ENCODE measurements at regions not wholly inside any gene's neighbourhood (a gene's known extent, or its start where the extent isn't known, plus 50 kb on each side); places are given as distances from the start of the nearest gene placed in this dataset.

GRCh38 chr6:82679232-82679631 is 315.6 kb downstream of the TPBG start:
- DNase-seq = no peak
- H3K27me3 ChIP-seq = no peaks in the 10 kb centered on the region
- peaks cover 0 to 4% (median 0%) of the 10 kb centered on the region in 4 donors for H3K4me1 ChIP-seq
- TF ChIP-seq EP300 (IDR thresholded peaks at IDR 0.05) (no peak), POLR2A (IDR thresholded peaks at IDR 0.05) (no peak), POLR2AphosphoS5 (IDR thresholded peaks at IDR 0.05) (no peak), CTCF (IDR thresholded peaks at IDR 0.05) (no peak)
- H3K4me3 ChIP-seq = no peak overlapping the region
- peaks cover 0 to 21% (median 8%) of the 10 kb centered on the region in 4 donors for H3K9me3 ChIP-seq
- H3K36me3 ChIP-seq = no peaks in the 10 kb centered on the region
- H3K27ac ChIP-seq = no peak overlapping the region
- 88 to 97% (median 94%) methylated on average over 2 of the region's 2 CpGs for WGBS, 5 donors
- intact Hi-C loops (cut with DNase I; ENCODE audit: low total_unique reads) = no loop called here

DNA sequence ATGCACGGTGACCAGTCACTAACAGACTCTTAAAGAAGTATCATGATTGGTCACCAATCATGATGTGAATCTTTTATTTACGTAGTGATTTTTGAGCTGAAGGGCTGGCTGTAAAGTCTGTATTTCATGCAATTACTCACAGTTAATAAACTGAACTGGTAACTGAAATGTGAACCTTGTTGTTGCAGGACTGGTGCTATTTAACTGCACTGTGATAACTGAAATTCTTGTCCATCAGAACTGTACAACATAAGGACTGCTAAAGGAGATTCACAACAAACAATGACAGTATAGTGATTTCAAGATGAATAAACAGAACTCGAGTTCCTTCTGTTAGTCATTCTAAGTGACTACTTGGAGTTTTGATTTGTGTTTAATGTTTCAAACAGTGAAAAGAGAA is 316.6 kb downstream of the TPBG start:
- Histone ChIP-seq H3K4me3 (no peak overlapping the region), H3K4me1 (peaks cover 0 to 4% (median 0%) of the 10 kb centered on the region in 4 donors), H3K9me3 (peaks cover 0 to 21% (median 8%) of the 10 kb centered on the region in 4 donors), H3K36me3 (no peaks in the 10 kb centered on the region), H3K27ac (no peak overlapping the region), H3K27me3 (no peaks in the 10 kb centered on the region)
- WGBS, 5 donors = 68 to 79% (median 71%) methylated on average over 3 of the region's 3 CpGs
- intact Hi-C loops (cut with DNase I; ENCODE audit: low total_unique reads) = no loop called here
- TF ChIP-seq POLR2AphosphoS5 (IDR thresholded peaks at IDR 0.05) (no peak), EP300 (IDR thresholded peaks at IDR 0.05) (no peak), CTCF (IDR thresholded peaks at IDR 0.05) (no peak), POLR2A (IDR thresholded peaks at IDR 0.05) (no peak)
- no peak for DNase-seq

DNA sequence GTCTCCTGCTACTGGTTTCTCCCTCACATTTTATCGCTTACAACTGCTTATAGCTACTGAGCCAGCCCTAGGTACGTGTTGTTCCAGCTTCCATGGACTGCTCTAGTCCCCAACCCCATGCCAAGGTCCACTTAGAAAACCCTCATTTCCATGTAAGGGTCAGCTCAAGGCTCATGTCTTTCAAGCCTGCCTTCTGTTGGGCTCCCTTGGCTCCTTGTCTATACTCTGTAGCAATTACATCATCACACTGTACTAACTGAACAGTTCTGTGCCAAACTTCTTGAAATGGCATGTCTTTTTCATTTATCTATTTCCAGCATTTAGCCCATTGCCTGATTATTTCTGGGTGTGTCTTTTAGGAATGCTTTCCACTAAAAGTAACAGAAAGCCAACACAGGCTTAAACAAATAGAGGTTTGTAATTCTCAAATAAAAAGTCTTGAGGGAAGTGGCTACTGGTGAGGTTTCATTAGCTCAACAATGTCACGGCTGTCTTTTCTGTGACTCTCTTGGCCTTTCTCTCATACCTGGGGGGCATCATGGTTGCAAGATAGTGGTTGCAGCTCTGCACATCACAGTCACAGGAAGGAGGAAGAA is 317.6 kb downstream of the TPBG start:
- Histone ChIP-seq H3K9me3 (peaks cover 0 to 15% (median 5%) of the 10 kb centered on the region in 4 donors), H3K36me3 (no peaks in the 10 kb centered on the region), H3K4me1 (peaks cover 0 to 4% (median 0%) of the 10 kb centered on the region in 4 donors), H3K4me3 (no peak overlapping the region), H3K27me3 (no peaks in the 10 kb centered on the region), H3K27ac (no peak overlapping the region)
- WGBS, 5 donors = 31 to 57% (median 47%) methylated on average over 3 of the region's 3 CpGs
- no peak for DNase-seq
- no peak for TF ChIP-seq POLR2A (IDR thresholded peaks at IDR 0.05)
- TF ChIP-seq EP300 (IDR thresholded peaks at IDR 0.05) = no peak
- TF ChIP-seq CTCF (IDR thresholded peaks at IDR 0.05) = no peak
- no peak for TF ChIP-seq POLR2AphosphoS5 (IDR thresholded peaks at IDR 0.05)
- intact Hi-C loops (cut with DNase I; ENCODE audit: low total_unique reads) = no loop called here

DNA sequence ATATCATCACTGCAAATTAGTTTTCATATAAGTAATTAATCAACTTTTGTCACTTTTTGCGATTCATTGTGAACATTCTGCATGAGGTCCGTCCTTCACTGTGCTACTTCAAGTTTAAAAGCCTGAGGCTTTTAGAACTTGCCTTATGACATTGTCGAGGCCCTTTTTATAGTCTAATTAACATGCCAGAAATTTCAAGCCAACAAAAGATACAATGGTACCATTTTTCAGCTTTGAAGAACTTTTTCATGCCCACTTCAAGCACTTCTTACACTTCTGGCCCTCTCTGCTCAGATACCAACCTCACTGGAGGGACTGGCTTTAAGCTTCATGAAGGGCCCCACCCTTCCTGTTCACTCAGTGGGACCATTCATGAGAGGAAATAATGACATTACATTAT is 323.1 kb downstream of the TPBG start:
- TF ChIP-seq POLR2AphosphoS5 (IDR thresholded peaks at IDR 0.05) = no peak
- TF ChIP-seq CTCF (IDR thresholded peaks at IDR 0.05) = no peak
- no peak for TF ChIP-seq POLR2A (IDR thresholded peaks at IDR 0.05)
- TF ChIP-seq EP300 (IDR thresholded peaks at IDR 0.05) = no peak
- intact Hi-C loops (cut with DNase I; ENCODE audit: low total_unique reads) = no loop called here
- no peak for DNase-seq
- Histone ChIP-seq H3K9me3 (no peaks in the 10 kb centered on the region), H3K4me3 (no peak overlapping the region), H3K36me3 (no peaks in the 10 kb centered on the region), H3K27me3 (no peaks in the 10 kb centered on the region), H3K27ac (no peak overlapping the region), H3K4me1 (no peaks in the 10 kb centered on the region)
- 86 to 94% (median 89%) methylated on average over 3 of the region's 3 CpGs for WGBS, 5 donors
